NCI-H526 treated with DMSO at 0.1 percent for 48 hours (cell line): ENCODE measurements at regions not wholly inside any gene's neighbourhood (a gene's known extent, or its start where the extent isn't known, plus 50 kb on each side); places are given as distances from the start of the nearest gene placed in this dataset.
A peak's percentile ranks its signal among the peaks of the same experiment; 100 is the strongest.

Source experiments
- DNase-seq: peaks from one replicate; lab custom pipeline; 2025; lab: John Stamatoyannopoulos, UW

DNA sequence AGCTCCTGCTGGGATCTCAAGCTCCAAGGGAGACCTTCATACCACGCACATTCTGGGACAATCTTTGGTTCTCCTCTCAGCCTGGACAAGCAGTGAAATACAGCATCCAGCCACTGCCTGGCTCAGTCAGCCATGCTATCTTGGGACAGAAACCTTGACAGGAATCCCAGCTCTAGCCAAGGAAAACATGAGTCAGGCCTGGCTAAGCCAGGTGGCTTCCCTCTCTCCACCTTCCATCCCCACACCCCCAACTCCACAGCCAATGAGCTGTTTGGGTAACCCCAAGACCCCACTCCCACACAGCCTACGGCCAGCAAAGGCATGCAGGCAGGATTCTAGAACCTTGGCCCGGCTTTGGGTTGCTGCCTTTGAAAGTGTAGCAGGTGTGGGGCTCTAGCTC, 64.9 kb downstream of the MCFD2 start:
- DNase-seq: no peak

DNA sequence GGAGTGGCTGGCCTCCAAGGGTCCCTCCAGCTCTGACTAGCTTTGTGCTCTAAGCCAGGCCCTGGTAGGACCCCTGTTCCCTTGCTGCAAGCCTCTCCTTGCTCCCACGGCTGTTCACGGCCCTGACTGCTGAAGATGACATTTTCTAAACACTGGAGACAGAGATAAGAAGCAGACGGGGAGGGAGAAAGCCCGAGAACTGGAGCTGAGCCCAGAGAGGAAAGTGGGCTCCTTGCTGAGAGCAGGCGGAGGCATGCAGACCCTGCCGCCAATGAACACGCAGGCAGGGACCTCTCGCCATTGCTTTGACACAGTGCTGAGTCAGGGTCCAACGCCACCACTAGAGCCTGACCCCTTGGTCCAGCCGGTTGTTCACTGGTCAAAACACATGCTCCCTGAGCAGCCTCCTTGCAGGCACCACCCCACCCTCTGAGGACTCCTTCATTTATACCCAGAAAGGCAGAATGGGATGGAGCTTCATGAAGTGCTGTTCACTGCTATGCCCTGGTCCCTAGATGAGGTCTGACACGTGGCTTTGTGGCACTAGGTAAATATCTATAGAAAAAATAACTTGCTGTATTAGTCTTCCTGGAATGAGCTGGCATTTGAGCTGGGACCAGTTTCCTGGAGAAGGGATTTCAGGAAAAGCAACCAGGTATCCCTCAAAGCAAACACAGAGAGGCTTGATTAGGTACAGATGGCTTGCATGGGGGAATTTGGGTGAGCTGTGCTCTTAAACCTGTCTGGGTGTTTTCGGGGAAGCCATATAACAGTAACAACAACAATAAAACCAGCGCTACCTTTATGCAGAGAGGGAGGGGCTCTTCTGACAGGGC, 65.7 kb downstream of the MCFD2 start:
- DNase-seq: no peak

DNA sequence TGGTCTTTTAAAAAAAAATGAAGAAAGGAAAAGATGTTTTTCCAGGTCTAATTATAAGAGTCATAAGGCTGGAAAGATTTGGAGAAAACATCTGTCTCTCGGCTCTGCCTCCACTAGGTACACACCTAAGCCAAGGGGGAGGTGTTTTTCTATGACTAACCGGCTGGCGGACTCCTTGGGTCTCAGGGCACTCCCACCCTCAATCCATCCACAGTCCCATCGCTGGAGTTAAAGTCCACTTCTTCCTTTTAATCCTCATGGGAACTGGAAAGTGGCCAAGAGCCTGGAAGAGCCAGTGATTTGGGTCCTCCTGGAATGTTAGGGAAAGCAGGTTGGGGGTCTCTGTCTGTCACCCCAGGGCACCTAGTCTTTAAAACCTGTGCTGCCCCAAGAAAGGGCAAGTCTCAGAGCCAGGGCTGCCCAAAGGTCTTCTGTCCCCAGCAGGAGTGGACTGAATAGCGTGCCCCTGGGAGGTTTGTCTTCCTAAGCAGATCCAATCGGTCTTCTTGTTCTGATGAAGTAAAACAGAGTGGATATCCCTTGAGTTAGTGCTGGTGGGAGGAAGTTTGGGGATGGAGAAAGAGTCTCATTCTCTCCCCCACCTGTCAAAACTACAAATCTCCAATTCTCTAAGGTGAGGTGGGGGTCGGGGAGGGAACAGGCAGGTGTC, 66.4 kb downstream of the MCFD2 start:
- no peak for DNase-seq

DNA sequence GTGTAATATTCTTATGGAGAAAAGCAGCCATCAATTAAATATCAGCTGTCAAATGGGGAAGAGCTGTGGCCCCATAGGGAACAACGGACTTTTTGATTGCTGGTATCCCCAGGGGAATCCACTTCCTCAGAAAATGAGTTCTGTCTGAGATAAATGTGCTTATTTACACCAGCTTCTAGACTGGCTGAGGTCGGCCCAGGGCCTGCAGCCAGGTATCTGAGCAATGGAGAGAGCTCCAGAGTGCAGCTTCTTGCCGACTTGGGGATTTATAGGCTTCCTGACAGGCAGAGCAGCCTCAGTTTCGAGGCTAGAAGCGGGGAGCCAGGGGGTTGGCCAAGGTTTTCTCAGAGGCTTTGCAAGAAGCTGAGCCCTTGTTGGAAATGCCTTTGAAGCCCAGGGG, 67.2 kb downstream of the MCFD2 start:
- DNase-seq: peak; percentile 5

DNA sequence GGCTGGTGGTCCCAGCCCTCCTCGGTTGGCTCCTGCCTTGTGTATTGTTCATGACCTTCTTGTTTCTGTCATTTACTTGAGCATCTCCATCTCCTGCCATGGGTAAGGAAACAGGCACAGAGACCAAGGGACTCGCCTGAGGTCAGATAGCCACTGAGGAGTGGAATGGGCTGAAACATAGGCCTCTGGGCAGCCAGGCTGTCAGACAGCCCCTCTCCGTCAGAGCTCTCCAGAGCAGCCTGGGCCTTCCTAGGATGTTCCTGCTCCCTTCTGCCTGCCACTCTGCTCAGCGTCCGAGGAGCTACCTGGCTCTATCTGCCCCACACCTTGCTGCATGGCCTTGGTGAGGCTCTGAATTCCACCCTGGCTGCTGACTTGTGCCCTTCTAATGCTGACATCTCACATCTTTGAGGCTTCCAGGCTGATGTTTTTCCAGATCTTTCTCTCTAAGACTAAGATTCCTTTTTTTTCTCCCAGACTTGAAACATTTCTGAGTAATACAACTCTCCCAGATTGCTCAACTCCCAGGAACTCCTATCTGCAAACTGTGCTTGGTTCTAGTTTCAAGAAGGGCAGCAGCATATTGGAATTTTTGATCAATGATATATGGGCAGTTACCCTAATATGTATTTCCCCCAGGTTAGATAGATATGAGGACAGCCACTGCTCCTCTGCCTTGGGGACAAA, 67.7 kb downstream of the MCFD2 start:
- no peak for DNase-seq

DNA sequence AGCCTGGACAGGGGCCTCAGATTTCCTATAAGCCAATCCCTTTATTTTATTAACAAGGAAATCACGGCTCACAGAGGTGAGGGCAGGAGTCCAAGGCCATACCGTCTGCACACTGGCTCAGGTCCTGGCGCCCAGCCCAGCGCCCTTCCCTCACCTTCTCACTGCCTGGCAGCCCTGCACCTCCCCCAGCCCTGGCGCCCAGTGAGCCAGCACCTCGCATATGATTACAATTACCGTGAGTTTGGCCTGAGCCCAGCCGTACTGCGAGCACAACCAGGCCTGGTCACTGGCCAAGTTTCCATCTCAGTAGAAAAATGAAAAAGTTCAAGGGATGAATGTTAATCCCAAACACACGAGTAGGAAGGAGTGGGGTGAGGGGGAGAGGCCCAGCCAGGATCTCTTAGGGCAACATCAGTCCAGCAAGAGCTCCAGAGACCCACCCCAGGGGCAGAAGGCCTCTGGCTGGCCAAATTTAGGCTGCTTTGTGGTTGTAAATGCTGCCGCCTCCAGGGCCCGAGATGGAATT, 68.4 kb downstream of the MCFD2 start:
- no peak for DNase-seq

DNA sequence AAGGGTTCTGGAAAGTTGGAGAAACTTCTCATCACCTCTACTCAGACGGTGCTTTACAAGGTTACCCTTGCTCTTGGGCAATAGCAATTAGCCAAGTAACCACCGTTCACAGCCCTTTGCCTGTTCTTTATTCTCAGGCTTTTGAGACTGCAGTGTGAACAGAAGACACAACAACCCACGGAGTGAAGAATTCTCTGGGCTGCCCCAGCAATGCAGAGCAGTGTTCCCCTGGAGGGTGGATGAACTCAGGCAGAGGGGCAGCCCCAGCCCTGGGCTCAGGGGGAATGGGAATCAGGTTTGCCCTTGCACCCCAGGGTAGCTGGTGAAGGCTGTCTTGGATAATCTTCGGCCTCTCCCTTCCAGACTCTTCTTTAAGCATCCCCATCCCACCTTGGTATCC, 69.1 kb downstream of the MCFD2 start:
- no peak for DNase-seq

DNA sequence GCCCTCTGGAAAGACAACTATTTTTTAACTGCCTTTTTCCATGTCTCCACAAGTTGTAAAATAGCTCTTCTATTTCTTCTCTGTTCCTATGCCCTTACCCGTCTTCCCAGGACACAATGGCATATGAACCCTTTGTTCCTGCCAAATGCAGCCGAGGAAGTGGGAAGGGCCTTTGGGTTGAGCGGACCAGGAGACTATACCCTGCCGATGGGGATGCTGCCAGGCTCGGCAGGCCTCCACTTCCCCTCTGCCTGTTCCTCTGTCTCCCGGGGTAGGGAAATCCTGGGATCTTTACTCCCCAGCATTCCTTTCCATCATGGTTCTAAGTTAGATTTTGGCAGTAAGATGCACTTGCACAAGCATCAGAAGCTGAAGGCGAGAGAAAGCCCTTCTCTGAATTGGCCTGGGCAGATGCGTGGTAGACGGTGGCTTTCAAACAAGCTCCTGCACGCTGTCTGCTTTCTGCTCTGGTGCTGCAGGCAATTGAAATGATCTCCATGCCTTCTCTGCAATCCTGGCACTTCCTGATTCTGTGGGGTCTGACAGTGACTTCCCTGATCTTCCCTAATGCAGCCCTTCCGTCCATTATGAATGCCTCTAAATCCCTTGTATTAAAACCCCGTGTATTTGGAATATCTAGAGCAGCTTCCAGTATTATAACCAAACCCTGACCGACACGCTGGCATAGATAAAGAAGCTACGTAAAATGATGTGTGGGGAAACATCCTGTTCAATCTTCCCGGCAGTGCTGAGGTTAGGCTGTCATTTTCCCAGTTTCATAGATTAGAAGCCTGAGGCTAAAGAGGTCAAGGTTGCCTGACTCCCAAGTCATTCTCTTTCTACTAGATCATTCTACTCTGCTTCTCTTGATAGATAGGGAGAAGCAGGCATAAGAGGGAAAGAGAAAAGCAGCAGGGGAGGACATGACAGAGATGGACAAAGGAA, 69.8 kb downstream of the MCFD2 start:
- DNase-seq: no peak

DNA sequence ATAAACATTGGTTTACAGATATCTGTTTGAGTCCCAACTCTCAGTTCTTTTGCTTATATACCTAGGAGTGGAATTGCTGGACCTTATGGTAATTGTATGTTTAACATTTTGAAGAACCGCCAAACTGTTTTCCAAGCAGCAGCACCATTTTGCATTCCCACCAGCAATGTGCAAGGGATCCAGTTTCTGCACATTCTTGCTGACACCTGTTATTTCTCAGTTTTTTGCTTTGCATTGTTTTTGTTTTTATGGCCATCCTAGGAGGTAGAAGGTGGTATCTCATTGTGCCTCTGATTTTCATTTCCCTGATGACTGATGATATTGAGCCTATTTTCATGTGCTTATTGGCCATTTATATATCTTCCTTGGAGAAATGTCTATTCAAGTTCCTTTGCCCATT, 71.2 kb downstream of the MCFD2 start:
- DNase-seq: no peak

DNA sequence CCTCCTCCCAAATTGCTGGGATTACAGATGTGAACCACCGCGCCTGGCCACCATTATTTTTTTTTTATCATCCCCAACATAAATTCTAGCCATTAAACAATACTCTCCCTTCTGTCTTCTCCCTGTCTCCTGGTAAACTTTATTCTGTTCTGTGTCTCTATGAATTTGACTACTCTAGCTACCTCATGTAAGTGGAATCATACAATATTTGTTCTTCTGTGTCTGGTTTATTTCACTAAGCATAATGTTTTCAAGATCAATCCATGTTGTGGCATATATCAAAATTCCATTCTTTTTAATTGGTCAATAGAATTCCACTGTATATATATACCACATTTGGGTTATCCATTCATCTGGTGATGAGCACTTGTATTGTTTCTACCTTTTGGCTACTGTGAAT, 71.6 kb downstream of the MCFD2 start:
- no peak for DNase-seq

DNA sequence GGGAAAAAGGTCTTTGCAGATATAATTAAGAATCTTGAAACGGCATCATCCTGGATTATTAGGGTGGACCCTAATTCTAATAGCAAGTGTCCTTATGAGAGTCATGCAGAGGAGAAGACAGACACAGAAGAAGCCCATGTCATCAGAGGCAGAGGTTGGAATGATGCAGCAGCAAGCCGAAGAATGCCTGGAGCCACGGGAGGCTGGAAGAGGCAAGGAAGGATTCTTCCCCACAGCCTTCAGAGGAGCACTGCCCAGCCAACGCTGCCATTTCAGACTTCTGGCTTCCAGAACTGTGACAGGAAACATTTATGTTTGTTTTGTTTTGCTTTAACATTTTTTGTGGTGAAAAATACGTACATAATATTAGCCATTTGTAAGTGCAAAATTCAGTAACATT, 72.3 kb downstream of the MCFD2 start:
- DNase-seq: no peak

DNA sequence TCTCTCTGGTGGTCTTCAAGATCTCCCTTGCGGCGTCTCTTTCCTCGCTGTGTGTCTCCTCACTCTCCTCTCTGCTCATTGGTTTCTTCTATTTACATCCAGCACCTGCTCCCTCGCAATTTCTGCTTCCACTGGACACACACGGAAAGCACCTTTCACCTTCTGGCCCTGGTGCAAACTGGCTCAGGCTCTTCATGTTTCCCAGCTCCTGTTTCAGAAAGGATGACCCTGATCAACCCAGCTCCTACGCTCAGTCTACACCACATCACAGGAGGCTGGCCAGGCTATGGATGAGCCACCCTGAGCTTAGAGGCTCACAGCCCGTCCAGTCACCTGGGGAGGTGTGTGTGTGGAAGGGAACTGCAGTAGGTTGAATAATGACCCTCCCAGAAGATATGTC, 72.7 kb downstream of the MCFD2 start:
- DNase-seq: no peak

DNA sequence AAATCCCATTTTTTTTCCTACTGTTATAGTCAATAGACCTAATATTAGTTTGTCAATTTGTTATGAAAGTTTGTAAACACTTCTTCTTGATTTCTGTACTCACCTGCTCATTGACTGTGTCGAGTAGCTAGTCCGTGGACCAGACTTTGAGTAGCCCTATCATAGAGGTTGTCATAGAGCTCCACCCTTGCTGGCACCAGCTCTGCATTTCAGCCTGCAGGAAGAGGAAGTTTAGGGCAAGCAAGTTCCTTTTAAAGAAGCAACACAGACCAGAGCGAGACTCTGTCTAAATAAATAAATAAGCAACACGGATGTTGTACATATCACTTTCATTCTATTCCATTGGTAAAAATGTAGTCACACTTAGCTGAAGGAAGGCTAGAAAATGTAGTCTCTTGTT, 74.0 kb downstream of the MCFD2 start:
- no peak for DNase-seq

DNA sequence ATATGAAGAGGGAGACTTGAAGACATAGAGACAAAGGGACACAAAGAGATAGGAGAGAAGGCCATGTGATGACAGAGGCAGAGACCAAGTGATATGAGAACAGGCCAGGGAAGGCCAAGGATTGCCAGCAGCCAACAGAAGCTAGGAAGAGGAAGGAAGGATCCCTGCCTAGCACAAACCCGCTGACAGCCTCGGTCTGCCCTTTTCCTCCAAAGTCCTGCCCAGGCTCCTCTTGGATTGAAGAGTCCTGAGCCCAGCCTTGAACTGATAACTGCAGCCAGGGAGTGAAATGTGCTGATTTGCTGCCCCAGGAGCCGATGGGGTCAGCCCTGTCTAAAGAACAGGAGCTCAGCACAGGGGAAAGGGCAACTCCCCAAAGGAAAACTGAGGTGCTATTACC, 76.6 kb downstream of the MCFD2 start:
- DNase-seq: no peak

DNA sequence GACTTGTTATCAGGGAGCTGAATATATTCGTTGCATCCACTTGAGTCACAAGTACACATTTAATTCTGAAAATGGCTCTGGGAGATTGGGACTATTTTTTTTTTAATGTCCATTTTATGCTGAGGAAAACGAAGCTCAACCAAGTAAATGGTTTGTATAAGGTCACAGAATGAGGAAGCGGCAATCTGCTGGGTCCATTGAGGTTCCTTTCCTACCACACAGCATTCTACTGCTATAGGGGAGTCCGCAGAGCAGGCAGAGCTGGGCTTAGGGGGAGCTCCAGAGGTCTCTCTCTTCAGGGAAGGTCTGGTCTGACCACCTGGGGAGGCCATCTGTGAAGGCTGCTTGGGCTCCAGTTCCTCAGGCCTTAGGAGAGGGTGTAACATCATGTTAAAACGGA, 77.9 kb downstream of the MCFD2 start:
- no peak for DNase-seq

DNA sequence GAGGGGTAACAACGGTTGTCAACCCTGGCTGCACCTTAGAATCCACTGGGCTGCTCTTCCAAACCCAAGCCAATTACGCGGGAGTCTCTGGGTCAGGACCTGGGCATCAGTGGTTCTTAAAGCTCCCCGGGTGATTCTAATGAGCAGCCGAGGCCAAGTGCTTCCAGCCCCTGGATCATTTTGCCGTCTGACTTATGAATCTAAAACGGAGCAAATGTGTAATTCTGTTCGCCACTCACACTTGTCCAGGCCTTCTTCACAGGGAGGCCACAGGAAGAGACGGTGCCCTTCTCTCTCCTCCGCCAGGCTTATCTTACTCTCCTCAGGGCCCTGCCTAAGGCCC, 78.5 kb downstream of the MCFD2 start:
- no peak for DNase-seq

DNA sequence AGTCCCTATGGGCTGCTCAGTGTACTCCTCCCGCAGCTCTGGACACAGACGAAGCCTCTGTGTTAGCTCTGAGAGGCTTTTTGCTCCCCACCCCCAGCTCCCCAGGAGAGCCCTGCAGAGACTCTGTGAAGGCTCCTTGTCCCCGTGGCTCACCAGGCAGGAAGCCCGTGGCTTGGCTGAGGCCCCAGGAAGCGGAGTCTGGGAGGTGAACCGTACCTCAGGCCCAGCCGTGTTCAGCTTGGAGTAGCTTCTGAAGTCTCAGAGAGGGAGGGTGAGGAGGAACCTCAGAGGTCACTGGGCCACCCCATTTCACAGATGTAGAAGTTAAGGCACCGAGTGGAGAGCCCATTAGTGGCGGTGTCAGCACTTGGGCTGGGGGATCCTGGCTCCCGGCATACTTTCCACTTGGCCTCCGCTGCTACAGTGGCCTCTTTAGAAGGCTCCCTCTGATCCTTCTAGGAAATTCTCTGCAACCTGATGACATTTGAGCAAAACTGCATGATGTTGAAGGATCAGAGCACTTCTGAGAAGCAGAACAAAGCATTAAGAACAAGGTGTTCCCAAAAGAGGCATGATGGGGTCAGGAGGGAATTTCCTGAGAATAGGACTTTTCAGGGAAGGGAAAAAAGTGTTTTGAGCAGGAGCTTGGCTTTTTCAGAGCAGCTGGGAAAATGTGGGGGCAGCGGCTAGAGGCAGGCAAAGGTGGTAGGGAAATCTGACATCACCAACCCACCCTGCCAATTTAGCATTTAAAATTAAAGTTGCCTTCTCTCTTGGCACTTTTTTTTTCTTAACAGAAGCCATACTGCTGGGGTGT, 79.1 kb downstream of the MCFD2 start:
- no peak for DNase-seq

DNA sequence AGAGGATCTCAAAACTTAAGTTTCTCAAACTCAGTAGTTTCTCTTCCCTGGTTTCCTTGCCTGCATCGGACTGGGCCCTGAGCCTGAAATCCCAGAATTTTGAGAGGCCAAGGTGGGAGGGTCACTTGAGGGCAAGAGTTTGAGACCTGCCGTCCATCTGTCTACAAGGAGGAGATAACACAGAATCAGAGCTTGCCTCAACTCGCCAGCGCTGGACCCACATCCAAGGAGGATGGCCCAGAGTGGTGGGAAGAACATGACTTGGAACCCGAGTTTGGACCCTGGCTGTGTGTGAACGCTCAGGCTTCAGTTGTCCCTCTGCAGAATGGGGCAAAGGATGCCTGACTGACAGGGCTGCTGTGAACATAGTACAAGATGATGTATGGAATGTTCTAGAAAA, 80.1 kb downstream of the MCFD2 start:
- no peak for DNase-seq

DNA sequence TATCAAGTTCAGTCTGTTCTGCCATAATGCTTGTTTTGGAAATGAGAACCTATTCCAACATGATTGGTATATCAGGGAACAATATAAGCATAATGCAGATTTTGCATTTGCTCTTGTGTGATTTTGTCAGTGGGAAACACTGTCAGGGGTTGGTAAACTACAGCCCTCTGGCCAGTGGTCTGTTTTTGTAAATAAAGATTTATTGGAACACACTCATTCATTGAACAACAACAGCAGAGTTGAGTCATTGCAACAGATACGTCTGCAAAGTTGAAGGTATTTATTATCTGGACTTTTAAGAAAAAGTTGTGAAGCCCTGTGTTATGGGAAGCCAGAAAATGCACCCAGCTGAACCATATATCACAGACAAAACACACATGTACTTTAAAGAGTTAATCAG, 83.1 kb downstream of the MCFD2 start:
- no peak for DNase-seq

DNA sequence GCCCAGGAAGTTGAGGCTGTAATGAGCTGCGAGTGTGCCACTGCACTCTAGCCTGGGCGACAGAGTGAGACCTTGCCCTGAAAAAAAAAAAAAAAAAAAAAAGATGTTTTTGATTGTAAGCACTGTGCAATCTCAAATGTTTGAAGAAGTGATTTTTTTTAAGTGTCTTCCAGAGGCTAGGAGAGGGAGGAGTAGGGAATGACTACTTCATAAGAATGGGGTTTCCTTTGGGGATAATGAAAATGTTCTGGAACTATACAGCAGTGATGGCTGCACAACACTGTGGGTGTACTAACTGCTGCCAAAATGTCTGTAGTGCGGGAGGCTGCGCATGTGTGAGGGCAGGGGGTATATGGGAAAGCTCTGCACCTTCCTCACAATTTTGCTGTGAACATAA, 83.7 kb downstream of the MCFD2 start:
- DNase-seq: no peak
